ENCODE measurements at regions not wholly inside any gene's neighbourhood (a gene's known extent, or its start where the extent isn't known, plus 50 kb on each side); places are given as distances from the start of the nearest gene placed in this dataset.
"Not testable (repeated sequence)": the region's sequence is repeated elsewhere in the genome, so short reads cannot be mapped to it uniquely, and the experiment has no call there.

GRCh38 chr5:124206540-124206939 is 539.9 kb downstream of the ZNF608 start:
- H3K4me3 ChIP-seq (ENCODE audit: low read length) = no peak overlapping the region
- no peak for DNase-seq (ENCODE audit: low read depth, low spot score)

- DNase-seq (ENCODE audit: low read depth, low spot score) = no peak
- no peak overlapping the region for H3K4me3 ChIP-seq (ENCODE audit: low read length)
Observed at GRCh38 chr5:124203303-124203702, 543.1 kb downstream of the ZNF608 start.

- H3K4me3 ChIP-seq (ENCODE audit: low read length) = no peak overlapping the region
- no peak for DNase-seq (ENCODE audit: low read depth, low spot score)
Observed at GRCh38 chr5:124200381-124200780, 546.1 kb downstream of the ZNF608 start.

- no peak overlapping the region for H3K4me3 ChIP-seq (ENCODE audit: low read length)
- no peak for DNase-seq (ENCODE audit: low read depth, low spot score)
Observed at GRCh38 chr5:124199893-124200292, 546.5 kb downstream of the ZNF608 start.

- no peak overlapping the region for H3K4me3 ChIP-seq (ENCODE audit: low read length)
- DNase-seq (ENCODE audit: low read depth, low spot score) = no peak
Observed at GRCh38 chr5:124195411-124195810, 551.0 kb downstream of the ZNF608 start.

GRCh38 chr5:124194282-124194681 is 552.2 kb downstream of the ZNF608 start:
- no peak for DNase-seq (ENCODE audit: low read depth, low spot score)
- no peak overlapping the region for H3K4me3 ChIP-seq (ENCODE audit: low read length)

- no peak overlapping the region for H3K4me3 ChIP-seq (ENCODE audit: low read length)
- no peak for DNase-seq (ENCODE audit: low read depth, low spot score)
Observed at GRCh38 chr5:124193371-124193789, 553.1 kb downstream of the ZNF608 start.

GRCh38 chr5:124192716-124193115 is 553.7 kb downstream of the ZNF608 start:
- no peak overlapping the region for H3K4me3 ChIP-seq (ENCODE audit: low read length)
- no peak for DNase-seq (ENCODE audit: low read depth, low spot score)

GRCh38 chr5:124185716-124186115 is 560.7 kb downstream of the ZNF608 start:
- no peak for DNase-seq (ENCODE audit: low read depth, low spot score)
- no peak overlapping the region for H3K4me3 ChIP-seq (ENCODE audit: low read length)

GRCh38 chr5:124182133-124182532 is 564.3 kb downstream of the ZNF608 start:
- DNase-seq (ENCODE audit: low read depth, low spot score) = no peak
- no peak overlapping the region for H3K4me3 ChIP-seq (ENCODE audit: low read length)

- no peak for DNase-seq (ENCODE audit: low read depth, low spot score)
Observed at GRCh38 chr5:124180875-124181461, 565.5 kb downstream of the ZNF608 start.

GRCh38 chr5:124180299-124180874 is 566.1 kb downstream of the ZNF608 start:
- H3K4me3 ChIP-seq (ENCODE audit: low read length) = no peak overlapping the region
- no peak for DNase-seq (ENCODE audit: low read depth, low spot score)

More at GRCh38 chr5:124180875-124181461, 565.5 kb downstream of the ZNF608 start:
- no peak overlapping the region for H3K4me3 ChIP-seq (ENCODE audit: low read length)

- no peak overlapping the region for H3K4me3 ChIP-seq (ENCODE audit: low read length)
- no peak for DNase-seq (ENCODE audit: low read depth, low spot score)
Observed at GRCh38 chr5:124179819-124180218, 566.6 kb downstream of the ZNF608 start.

- H3K4me3 ChIP-seq (ENCODE audit: low read length) = no peak overlapping the region
- DNase-seq (ENCODE audit: low read depth, low spot score) = no peak
Observed at GRCh38 chr5:124178050-124178449, 568.4 kb downstream of the ZNF608 start.

GRCh38 chr5:124176692-124177091 is 569.7 kb downstream of the ZNF608 start:
- DNase-seq (ENCODE audit: low read depth, low spot score) = no peak

GRCh38 chr5:124173386-124173785 is 573.1 kb downstream of the ZNF608 start:
- no peak for DNase-seq (ENCODE audit: low read depth, low spot score)
- no peak overlapping the region for H3K4me3 ChIP-seq (ENCODE audit: low read length)

More at GRCh38 chr5:124176692-124177091, 569.7 kb downstream of the ZNF608 start:
- no peak overlapping the region for H3K4me3 ChIP-seq (ENCODE audit: low read length)

- H3K4me3 ChIP-seq (ENCODE audit: low read length) = no peak overlapping the region
- no peak for DNase-seq (ENCODE audit: low read depth, low spot score)
Observed at GRCh38 chr5:124172389-124173003, 573.9 kb downstream of the ZNF608 start.

- DNase-seq (ENCODE audit: low read depth, low spot score); H3K4me3 ChIP-seq (ENCODE audit: low read length): not testable (repeated sequence)
Observed at GRCh38 chr5:124168093-124168492, 578.3 kb downstream of the ZNF608 start.

GRCh38 chr5:124162767-124163532 is 583.5 kb downstream of the ZNF608 start:
- H3K4me3 ChIP-seq (ENCODE audit: low read length) = no peak overlapping the region
- DNase-seq (ENCODE audit: low read depth, low spot score) = peak; percentile 82

- DNase-seq (ENCODE audit: low read depth, low spot score) = no peak
Observed at GRCh38 chr5:124161266-124161665, 585.2 kb downstream of the ZNF608 start.

More at GRCh38 chr5:124161266-124161665, 585.2 kb downstream of the ZNF608 start:
- H3K4me3 ChIP-seq (ENCODE audit: low read length) = no peak overlapping the region
